Activated T-helper 17 cell treated with anti-CD3 and anti-CD28 coated beads, Interleukin-2, amount 50 U/mL, for 72 hours (primary cell): ENCODE measurements at regions not wholly inside any gene's neighbourhood (a gene's known extent, or its start where the extent isn't known, plus 50 kb on each side); places are given as distances from the start of the nearest gene placed in this dataset.
"Not testable (repeated sequence)": the region's sequence is repeated elsewhere in the genome, so short reads cannot be mapped to it uniquely, and the experiment has no call there.

Experiments
- ATAC-seq: fragments of 150-1000 bp; cut with Tn5 transposase; replicated peaks from 2 replicates; pipeline ENCODE4 v1.10.0; 2021; ENCODE audit warnings: mild to moderate bottlenecking, moderate library complexity
- H3K27ac Mint-ChIP-seq: one replicate; pipeline ENCODE4 v1.8.0; 2022; ENCODE audit warnings: mixed read lengths
- H3K27me3 Mint-ChIP-seq: one replicate; pipeline ENCODE4 v1.8.0; 2022; ENCODE audit warnings: mixed read lengths
- H3K36me3 Mint-ChIP-seq: one replicate; pipeline ENCODE4 v1.8.0; 2022; ENCODE audit warnings: low read depth, mild to moderate bottlenecking, mixed read lengths
- H3K4me1 Mint-ChIP-seq: one replicate; pipeline ENCODE4 v1.8.0; 2022; ENCODE audit warnings: mixed read lengths
- H3K4me3 Mint-ChIP-seq: one replicate; pipeline ENCODE4 v1.8.0; 2022; ENCODE audit warnings: mild to moderate bottlenecking, mixed read lengths
- H3K9me3 Mint-ChIP-seq: one replicate; pipeline ENCODE4 v1.8.0; 2022; ENCODE audit warnings: mixed read lengths

DNA sequence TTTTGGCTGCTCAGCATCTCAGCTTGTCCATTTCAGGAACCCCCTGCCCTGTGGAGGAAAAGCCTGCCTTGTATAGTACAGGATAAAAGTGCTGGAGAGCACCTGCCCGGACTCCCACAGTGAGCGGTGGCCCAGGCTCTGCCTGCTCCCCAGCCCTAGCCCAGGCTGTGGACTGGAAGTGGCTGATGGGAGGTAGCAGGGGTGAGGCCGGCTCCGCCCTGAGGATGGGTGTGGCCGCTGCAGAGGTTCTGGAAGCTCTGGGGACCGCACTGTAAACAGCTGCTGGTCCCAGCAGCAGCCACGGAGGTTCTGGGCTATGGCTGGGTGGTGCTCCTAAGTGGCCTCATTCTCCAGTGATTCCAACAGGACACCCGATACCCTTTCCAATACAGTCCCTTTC is 56.6 kb upstream of the HELT start:
- Mint-ChIP-seq H3K4me1 (peaks cover 6% of the 10 kb centered on the region), H3K27ac (no peak overlapping the region), H3K9me3 (no peaks in the 10 kb centered on the region), H3K36me3 (peaks cover 17% of the 10 kb centered on the region), H3K27me3 (no peaks in the 10 kb centered on the region), H3K4me3 (no peak overlapping the region)
- no peak for ATAC-seq

DNA sequence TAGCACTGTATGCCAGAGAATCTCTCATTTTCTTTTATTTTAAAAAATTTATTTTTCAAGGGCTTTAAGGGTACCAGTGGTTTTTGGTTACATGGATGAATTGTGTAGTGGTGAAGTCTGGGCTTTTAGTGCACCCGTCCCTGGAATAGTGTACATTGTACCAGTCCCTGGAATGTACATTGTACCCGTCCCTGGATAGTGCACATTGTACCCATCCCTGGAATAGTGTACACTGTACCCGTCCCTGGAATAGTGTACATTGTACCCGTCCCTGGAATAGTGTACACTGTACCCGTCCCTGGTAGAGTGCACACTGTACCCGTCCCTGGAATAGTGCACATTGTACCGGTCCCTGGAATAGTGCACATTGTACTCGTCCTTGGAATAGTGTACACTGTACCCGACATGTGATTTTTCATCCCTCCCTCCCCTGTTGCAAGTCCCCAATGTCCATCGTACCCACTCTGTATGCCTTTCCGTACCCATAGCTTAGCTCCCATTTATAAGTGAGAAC is 56.1 kb upstream of the HELT start:
- Mint-ChIP-seq H3K36me3 (peaks cover 17% of the 10 kb centered on the region), H3K27me3 (no peaks in the 10 kb centered on the region), H3K27ac (no peak overlapping the region), H3K4me1 (peaks cover 6% of the 10 kb centered on the region), H3K4me3 (no peak overlapping the region), H3K9me3 (no peaks in the 10 kb centered on the region)
- ATAC-seq: no peak

DNA sequence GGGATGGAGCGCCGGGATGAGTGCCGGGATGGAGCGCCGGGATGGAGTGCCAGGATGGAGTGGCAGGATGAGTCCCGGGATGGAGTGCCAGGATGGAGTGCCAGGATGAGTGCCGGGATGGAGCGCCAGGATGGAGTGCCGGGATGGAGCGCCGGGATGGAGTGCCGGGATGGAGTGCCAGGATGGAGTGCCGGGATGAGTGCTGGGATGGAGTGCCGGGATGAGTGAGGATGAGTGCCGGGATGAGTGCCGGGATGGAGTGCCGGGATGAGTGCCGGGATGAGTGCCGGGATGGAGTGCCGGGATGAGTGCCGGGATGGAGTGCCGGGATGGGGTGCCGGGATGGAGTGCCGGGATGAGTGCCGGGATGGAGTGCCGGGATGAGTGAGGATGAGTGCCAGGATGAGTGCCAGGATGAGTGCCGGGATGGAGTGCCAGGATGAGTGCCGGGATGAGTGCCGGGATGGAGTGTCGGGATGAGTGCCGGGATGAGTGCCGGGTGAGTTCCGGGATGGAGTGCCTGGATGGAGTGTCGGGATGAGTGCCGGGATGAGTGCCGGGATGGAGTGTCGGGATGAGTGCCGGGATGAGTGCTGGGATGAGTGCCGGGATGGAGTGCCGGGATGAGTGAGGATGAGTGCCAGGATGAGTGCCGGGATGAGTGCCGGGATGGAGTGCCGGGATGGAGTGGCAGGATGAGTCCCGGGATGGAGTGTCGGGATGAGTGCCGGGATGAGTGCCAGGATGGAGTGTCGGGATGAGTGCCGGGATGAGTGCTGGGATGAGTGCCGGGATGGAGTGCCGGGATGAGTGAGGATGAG is 52.9 kb upstream of the HELT start:
- H3K27me3 Mint-ChIP-seq, H3K4me1 Mint-ChIP-seq, ATAC-seq, H3K9me3 Mint-ChIP-seq: not testable (repeated sequence)
- peak overlapping the region; percentile 58 for H3K4me3 Mint-ChIP-seq
- peaks cover 22% of the 10 kb centered on the region for H3K36me3 Mint-ChIP-seq
- H3K27ac Mint-ChIP-seq: peak overlapping the region; percentile 96

DNA sequence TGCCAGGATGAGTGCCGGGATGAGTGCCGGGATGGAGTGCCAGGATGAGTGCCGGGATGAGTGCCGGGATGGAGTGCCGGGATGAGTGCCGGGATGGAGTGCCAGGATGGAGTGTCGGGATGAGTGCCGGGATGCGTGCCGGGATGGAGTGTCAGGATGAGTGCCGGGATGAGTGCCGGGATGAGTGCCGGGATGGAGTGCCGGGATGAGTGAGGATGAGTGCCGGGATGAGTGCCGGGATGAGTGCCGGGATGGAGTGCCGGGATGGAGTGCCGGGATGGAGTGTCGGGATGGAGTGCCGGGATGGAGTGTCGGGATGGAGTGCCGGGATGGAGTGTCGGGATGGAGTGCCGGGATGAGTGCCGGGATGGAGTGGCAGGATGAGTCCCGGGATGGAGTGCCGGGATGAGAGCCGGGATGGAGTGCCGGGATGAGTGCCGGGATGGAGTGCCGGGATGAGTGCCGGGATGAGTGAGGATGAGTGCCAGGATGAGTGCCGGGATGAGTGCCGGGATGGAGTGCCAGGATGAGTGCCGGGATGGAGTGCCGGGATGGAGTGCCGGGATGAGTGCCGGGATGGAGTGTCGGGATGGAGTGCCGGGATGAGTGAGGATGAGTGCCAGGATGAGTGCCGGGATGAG is 52.1 kb upstream of the HELT start:
- Mint-ChIP-seq H3K27ac (peak overlapping the region; percentile 96), H3K36me3 (peaks cover 22% of the 10 kb centered on the region)
- not testable (repeated sequence) for ATAC-seq, H3K9me3 Mint-ChIP-seq, H3K4me3 Mint-ChIP-seq, H3K27me3 Mint-ChIP-seq, H3K4me1 Mint-ChIP-seq

DNA sequence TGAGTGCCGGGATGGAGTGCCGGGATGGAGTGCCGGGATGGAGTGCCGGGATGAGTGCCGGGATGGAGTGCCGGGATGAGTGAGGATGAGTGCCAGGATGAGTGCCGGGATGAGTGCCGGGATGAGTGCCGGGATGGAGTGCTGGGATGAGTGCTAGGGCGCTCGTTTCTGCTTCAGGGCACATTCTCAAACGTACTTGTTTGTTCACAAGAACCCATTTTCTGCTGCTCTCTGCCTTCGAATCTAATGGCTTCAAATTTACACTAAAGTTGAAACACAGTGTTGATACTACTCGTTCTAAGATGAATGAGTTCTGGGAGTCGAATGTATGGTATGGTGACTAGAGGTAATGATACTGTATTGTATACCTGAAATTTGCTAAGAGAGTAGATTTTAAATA is 50.6 kb upstream of the HELT start:
- ATAC-seq: peak; percentile 62
- not testable (repeated sequence) for H3K27me3 Mint-ChIP-seq, H3K4me1 Mint-ChIP-seq, H3K4me3 Mint-ChIP-seq, H3K9me3 Mint-ChIP-seq
- Mint-ChIP-seq H3K36me3 (peaks cover 22% of the 10 kb centered on the region), H3K27ac (peak overlapping the region; percentile 82)

DNA sequence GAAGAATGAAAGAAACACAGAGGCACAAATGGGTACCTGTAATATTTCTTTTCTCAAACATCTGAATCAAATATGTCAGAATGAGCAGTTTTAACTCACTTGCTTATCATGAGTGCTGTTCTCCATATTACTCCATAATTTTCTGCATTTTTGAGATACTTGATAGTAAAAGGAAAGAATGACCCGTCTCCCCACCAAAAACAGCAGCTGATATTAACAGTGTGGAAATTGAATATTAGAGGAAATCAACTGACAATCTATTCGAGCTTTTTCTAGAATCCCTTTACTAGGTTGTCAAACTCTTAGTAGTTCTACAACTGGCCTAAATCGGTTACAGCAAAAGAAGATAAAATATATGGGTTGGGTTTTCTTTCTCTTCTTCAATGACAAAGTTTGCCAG is 49.9 kb upstream of the HELT start:
- H3K9me3 Mint-ChIP-seq: no peaks in the 10 kb centered on the region
- peak; percentile 5 for ATAC-seq
- H3K36me3 Mint-ChIP-seq: peaks cover 22% of the 10 kb centered on the region

More for the DNA sequence above, 49.9 kb upstream of the HELT start:
- Mint-ChIP-seq H3K4me3 (no peak overlapping the region), H3K27me3 (peaks cover 7% of the 10 kb centered on the region), H3K27ac (no peak overlapping the region), H3K4me1 (peaks cover 6% of the 10 kb centered on the region)
